Spleen (tissue), 11 donors: ENCODE measurements at regions not wholly inside any gene's neighbourhood (a gene's known extent, or its start where the extent isn't known, plus 50 kb on each side); places are given as distances from the start of the nearest gene placed in this dataset.

Experiments used
- DNase-seq: peaks from one replicate; pipeline ENCODE4 v3.0.0-alpha.2; 2020
- H3K27ac ChIP-seq, 8 donors: fragments of 200-600 bp; sonication (generic) in 7 of 8; 1 replicate in 4 of 8; 2 replicates in 4 of 8; pipeline versions ENCODE4 v1.5.0 to v1.8.0; 2016 to 2021; ENCODE audit warnings: inconsistent platforms in 4 of 8, mild to moderate bottlenecking in 4 of 8, moderate library complexity in 1 of 8
- H3K27me3 ChIP-seq, 7 donors: fragments of 200-600 bp; sonication (generic) in 6 of 7; replicated peaks in 1 of 7; 1 replicate in 4 of 7; 2 replicates in 3 of 7; pipeline versions ENCODE4 v1.5.0 to v1.8.0; 2016 to 2021; ENCODE audit warnings: inconsistent platforms in 3 of 7, mild to moderate bottlenecking in 1 of 7
- H3K36me3 ChIP-seq, 6 donors: fragments of 200-600 bp; sonication (generic) in 5 of 6; 1 replicate in 4 of 6; 2 replicates in 2 of 6; pipeline versions ENCODE4 v1.5.0 to v1.8.0; 2016 to 2021; ENCODE audit warnings: inconsistent platforms in 2 of 6
- H3K4me1 ChIP-seq, 6 donors: fragments of 200-600 bp; sonication (generic) in 5 of 6; 1 replicate in 3 of 6; 2 replicates in 3 of 6; pipeline versions ENCODE4 v1.5.0 to v1.8.0; 2016 to 2021; ENCODE audit warnings: inconsistent platforms in 3 of 6
- H3K4me3 ChIP-seq, 8 donors: fragments of 200-600 bp; sonication (generic) in 7 of 8; 1 replicate in 4 of 8; 2 replicates in 4 of 8; pipeline versions ENCODE4 v1.5.0 to v1.8.0; 2016 to 2021; ENCODE audit warnings: inconsistent platforms in 4 of 8, mild to moderate bottlenecking in 4 of 8, moderate library complexity in 2 of 8
- H3K9me3 ChIP-seq, 8 donors: fragments of 200-600 bp; sonication (generic) in 7 of 8; 1 replicate in 4 of 8; 2 replicates in 4 of 8; pipeline versions ENCODE4 v1.5.0 to v1.8.0; 2016 to 2021; ENCODE audit warnings: inconsistent platforms in 4 of 8
- CTCF ChIP-seq, 11 experiments: fragments of 200-600 bp in 7 of 11; fragments of 450-650 bp in 4 of 11; sonication (generic) in 4 of 11; IDR thresholded peaks in 8 of 11; conservative IDR thresholded peaks in 3 of 11; 1 replicate in 7 of 11; 2 replicates in 4 of 11; pipeline versions ENCODE4 v1.4.0 to v1.8.0; 2016 to 2021; ENCODE audit warnings: antibody characterized with exemption in 11 of 11, inconsistent platforms in 4 of 11, mild to moderate bottlenecking in 1 of 11
- POLR2A ChIP-seq, 3 donors: fragments of 450-650 bp; IDR thresholded peaks; one replicate each; pipeline ENCODE4 v1.5.1; 2017; ENCODE audit warnings: antibody characterized with exemption in 3 of 3, mild to moderate bottlenecking in 1 of 3
- POLR2AphosphoS5 ChIP-seq, 3 donors: sonication (generic); formaldehyde crosslinking; IDR thresholded peaks; one replicate each; pipeline ENCODE4 v1.5.1; 2017; ENCODE audit warnings: antibody characterized with exemption in 3 of 3
- WGBS, 5 donors: extraction: QIAGEN DNeasy Blood & Tissue Kit in 3 of 5; methylation state at CpG; one replicate each; pipeline versions ENCODE4 v1.1.5 to v1.1.7; 2013 to 2018; 5-methylcytosine and 5-hydroxymethylcytosine counted together
- intact Hi-C: fragments of 100-400 bp; cut with DNase I; formaldehyde crosslinking; loops from one replicate; pipeline ENCODE4 v1.15.0; 2023; ENCODE audit warnings: low total_unique reads
- donor health status: healthy with polysubstance abuse.
- donor health status: DM: no; HTN: no; CAD: no; lungs with moderate emphysema.
- donor health status: DM: no; HTN: no; CAD: no.
- donor health status: Bipolar disorder and iron deficiency.
- donor health status: healthy.
- donor health status: DM: no; HTN: no; CAD: no.
- donor health status: DM: yes; HTN: yes; CAD: no.

DNA sequence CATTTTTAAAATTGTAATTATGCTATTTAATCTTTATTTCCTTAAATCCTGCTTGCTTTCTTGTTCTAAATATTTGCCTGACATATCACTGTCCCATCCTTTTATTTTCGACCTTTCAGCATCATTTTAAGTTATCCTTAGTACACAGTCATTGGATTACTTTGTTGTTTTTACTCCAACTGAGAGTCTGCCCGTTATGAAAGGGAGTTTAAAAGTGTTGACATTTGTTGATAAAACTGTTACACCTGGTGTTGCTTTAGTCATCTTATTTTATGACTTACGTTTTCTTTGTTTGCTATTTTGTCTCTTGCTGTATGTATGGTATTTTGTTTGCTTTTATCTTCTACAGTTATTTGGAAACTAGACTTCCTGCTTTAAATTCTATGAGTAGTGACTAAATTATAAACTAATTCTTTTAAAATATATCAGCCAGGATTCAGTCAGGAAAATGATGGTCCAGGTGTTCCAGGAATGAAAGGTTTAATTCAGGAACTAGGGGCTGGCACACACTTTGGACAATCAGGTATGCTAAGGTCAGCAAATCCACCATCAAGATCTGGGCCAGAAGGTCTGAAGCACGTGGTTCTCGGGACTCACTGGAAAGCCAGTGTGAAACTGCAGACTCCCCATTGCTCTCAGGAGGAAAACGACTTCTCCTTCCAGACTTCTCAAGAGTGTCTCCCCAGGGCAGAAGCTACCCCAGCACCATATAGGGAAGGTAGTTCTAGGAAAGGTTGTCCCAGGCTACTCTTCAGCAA, 86.0 kb downstream of the RASSF10 start:
- Histone ChIP-seq H3K9me3 (peaks cover 0 to 4% (median 0%) of the 10 kb centered on the region in 8 donors), H3K36me3 (no peaks in the 10 kb centered on the region), H3K4me1 (no peaks in the 10 kb centered on the region), H3K27me3 (peaks cover 0 to 20% (median 0%) of the 10 kb centered on the region in 7 donors), H3K4me3 (no peak overlapping the region), H3K27ac (no peak overlapping the region)
- TF ChIP-seq POLR2A (IDR thresholded peaks at IDR 0.05) (no peak), CTCF (IDR thresholded peaks at IDR 0.05 in 8 of 11, conservative IDR thresholded peaks at IDR 0.05 in 3 of 11) (no peak), POLR2AphosphoS5 (IDR thresholded peaks at IDR 0.05) (no peak)
- DNase-seq: no peak
- WGBS, 5 donors: 55 to 69% (median 61%) methylated on average over 6 of the region's 6 CpGs
- intact Hi-C loops: no loop called here

GRCh38 chr11:13098063-13098462, 88.9 kb downstream of the RASSF10 start:
- 57 to 93% (median 78%) methylated on average over 3 of the region's 3 CpGs for WGBS, 5 donors
- intact Hi-C loops: no loop called here

GRCh38 chr11:13098616-13099289, 89.6 kb downstream of the RASSF10 start:
- intact Hi-C loops: no loop called here
- Histone ChIP-seq H3K27me3 (peaks cover 0 to 44% (median 0%) of the 10 kb centered on the region in 7 donors), H3K4me3 (no peak overlapping the region), H3K36me3 (no peaks in the 10 kb centered on the region), H3K27ac (no peak overlapping the region), H3K4me1 (no peaks in the 10 kb centered on the region), H3K9me3 (no peaks in the 10 kb centered on the region)
- 84 to 93% (median 85%) methylated on average over 3 of the region's 3 CpGs for WGBS, 5 donors
- DNase-seq: no peak
- no peak for TF ChIP-seq POLR2AphosphoS5 (IDR thresholded peaks at IDR 0.05)
- TF ChIP-seq POLR2A (IDR thresholded peaks at IDR 0.05): no peak
- TF ChIP-seq CTCF (IDR thresholded peaks at IDR 0.05 in 8 of 11, conservative IDR thresholded peaks at IDR 0.05 in 3 of 11): no peak

More at GRCh38 chr11:13098063-13098462, 88.9 kb downstream of the RASSF10 start:
- H3K4me1 ChIP-seq: no peaks in the 10 kb centered on the region
- no peaks in the 10 kb centered on the region for H3K36me3 ChIP-seq
- H3K4me3 ChIP-seq: no peak overlapping the region
- no peak overlapping the region for H3K27ac ChIP-seq
- TF ChIP-seq CTCF (IDR thresholded peaks at IDR 0.05 in 8 of 11, conservative IDR thresholded peaks at IDR 0.05 in 3 of 11) (no peak), POLR2A (IDR thresholded peaks at IDR 0.05) (no peak), POLR2AphosphoS5 (IDR thresholded peaks at IDR 0.05) (no peak)
- peaks cover 0 to 4% (median 0%) of the 10 kb centered on the region in 8 donors for H3K9me3 ChIP-seq
- no peak for DNase-seq
- H3K27me3 ChIP-seq: peaks cover 0 to 38% (median 0%) of the 10 kb centered on the region in 7 donors
